ENCODE measurements at regions not wholly inside any gene's neighbourhood (a gene's known extent, or its start where the extent isn't known, plus 50 kb on each side); places are given as distances from the start of the nearest gene placed in this dataset.

- TF ChIP-seq POLR2AphosphoS5 (IDR thresholded peaks at IDR 0.05) (no peak), CTCF (IDR thresholded peaks at IDR 0.05) (no peak)
Observed at GRCh38 chr5:135194126-135194488, 160.1 kb upstream of the PITX1 start.
